Pancreas (tissue), 10 donors: ENCODE measurements at regions not wholly inside any gene's neighbourhood (a gene's known extent, or its start where the extent isn't known, plus 50 kb on each side); places are given as distances from the start of the nearest gene placed in this dataset.

ENCODE experiments used
- ATAC-seq, 4 donors: fragments of 200-7000 bp; cut with Tn5 transposase; one replicate each; pipeline versions ENCODE4 v1.8.0 to v1.9.1; 2020; ENCODE audit warnings: mild to moderate bottlenecking in 4 of 4, moderate library complexity in 4 of 4
- DNase-seq, 6 donors: peaks; one replicate each; pipeline ENCODE4 v3.0.0-alpha.2; 2020
- FAIRE-seq: peaks from 2 replicates; lab custom pipeline; 2012; peaks lifted over from hg19 to GRCh38; lab: Jason Lieb, UNC
- H3K27ac ChIP-seq, 4 donors: fragments of 200-600 bp; sonication (generic); 1 replicate in 3 of 4; 2 replicates in 1 of 4; pipeline versions ENCODE4 v1.5.0 to v1.8.0; 2020
- H3K27me3 ChIP-seq, 4 donors: fragments of 200-600 bp; one replicate each; pipeline ENCODE4 v1.8.0; 2021
- H3K36me3 ChIP-seq, 3 donors: fragments of 200-600 bp; sonication (generic) in 1 of 3; one replicate each; pipeline versions ENCODE4 v1.5.0 to v1.8.0; 2020 to 2021
- H3K4me1 ChIP-seq, 3 donors: fragments of 200-600 bp; one replicate each; pipeline ENCODE4 v1.8.0; 2021
- H3K4me3 ChIP-seq, 4 donors: fragments of 200-600 bp; sonication (generic) in 2 of 4; one replicate each; pipeline versions ENCODE4 v1.5.0 to v1.8.0; 2020 to 2021
- H3K9me3 ChIP-seq, 4 donors: fragments of 200-600 bp; one replicate each; pipeline ENCODE4 v1.8.0; 2021
- WGBS, 2 donors: extraction: QIAGEN DNeasy Blood & Tissue Kit; methylation state at CpG; one replicate each; pipeline ENCODE4 v1.1.7; 2013; 5-methylcytosine and 5-hydroxymethylcytosine counted together
- intact Hi-C, 3 donors: fragments of 100-400 bp; cut with DNase I; formaldehyde crosslinking; loops; one replicate each; pipeline versions ENCODE4 v1.11.1 to v1.14.2; 2022
- TF ChIP-seq, protein P1 (sequence below), 4 donors: fragments of 200-600 bp; sonication (generic) in 3 of 4; IDR thresholded peaks; one replicate each; pipeline versions ENCODE4 v1.5.0 to v1.8.0; 2021; ENCODE audit warnings: antibody characterized with exemption in 4 of 4
- donor health status: healthy with polysubstance abuse.
- donor health status: DM: no; HTN: no; CAD: no; lungs with moderate emphysema.
- donor health status: DM: no; HTN: no; CAD: no.
- donor health status: control.
- donor health status: control.
- donor health status: Bipolar disorder and iron deficiency.
- donor health status: DM: yes; HTN: yes; CAD: no.
- donor health status: DM: no; HTN: no; CAD: no.
- donor health status: DM: no; HTN: no; CAD: no.
- donor health status: DM: yes; HTN: yes; CAD: no.

DNA sequence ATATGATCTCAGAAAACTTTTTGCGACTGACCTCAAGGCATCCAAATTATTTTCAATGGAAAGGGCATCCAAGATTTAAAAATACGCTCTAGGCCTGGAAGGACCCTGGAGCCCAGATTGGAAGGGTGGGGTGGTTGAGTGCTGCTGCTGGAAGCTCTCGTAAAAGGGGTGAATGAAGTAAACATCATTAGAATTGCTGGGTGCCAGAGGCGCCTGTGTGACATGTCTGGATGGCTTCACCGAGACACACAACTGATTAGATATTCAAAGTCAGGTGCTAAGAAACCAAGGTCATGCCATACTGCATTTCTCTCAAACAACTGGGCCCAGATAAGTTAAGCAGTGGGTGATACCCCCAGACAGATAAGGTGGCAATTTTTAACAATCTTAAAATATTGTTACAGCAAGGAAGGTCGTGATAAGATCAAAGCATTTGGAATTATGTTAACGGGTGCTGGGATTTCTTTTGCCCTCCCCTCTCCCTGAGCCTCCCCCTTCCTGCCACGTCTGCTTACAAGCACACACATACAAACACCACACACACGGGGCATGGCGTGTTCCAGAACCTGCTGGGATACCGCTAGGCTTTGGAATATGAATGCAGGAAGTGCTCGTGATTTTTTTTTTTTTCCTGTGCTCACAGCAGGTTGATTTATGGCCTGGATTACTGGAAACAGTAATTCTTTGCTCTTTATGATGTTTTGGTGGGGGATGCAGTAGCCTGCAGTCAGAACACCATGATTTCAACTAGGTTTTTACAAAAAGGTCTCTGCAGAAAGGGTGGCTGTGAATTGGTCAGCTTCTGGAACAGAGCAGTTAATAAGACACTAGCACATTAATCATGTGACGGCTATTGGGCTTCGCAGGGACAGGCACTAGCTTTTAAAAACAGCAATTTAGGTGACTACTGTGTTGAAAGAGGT, 551.2 kb downstream of the QKI start:
- Histone ChIP-seq H3K4me3 (no peak overlapping the region), H3K27ac (peak overlapping the region in 3 of 4 donors; percentile 22 to 75 (median 34)), H3K27me3 (no peaks in the 10 kb centered on the region), H3K9me3 (no peaks in the 10 kb centered on the region), H3K36me3 (no peaks in the 10 kb centered on the region), H3K4me1 (no peaks in the 10 kb centered on the region)
- ATAC-seq (peak; percentile 58 to 86 (median 84)), FAIRE-seq (no peak), DNase-seq (peak in 2 of 6 donors; percentile 36 to 37)
- TF ChIP-seq, protein P1, sequence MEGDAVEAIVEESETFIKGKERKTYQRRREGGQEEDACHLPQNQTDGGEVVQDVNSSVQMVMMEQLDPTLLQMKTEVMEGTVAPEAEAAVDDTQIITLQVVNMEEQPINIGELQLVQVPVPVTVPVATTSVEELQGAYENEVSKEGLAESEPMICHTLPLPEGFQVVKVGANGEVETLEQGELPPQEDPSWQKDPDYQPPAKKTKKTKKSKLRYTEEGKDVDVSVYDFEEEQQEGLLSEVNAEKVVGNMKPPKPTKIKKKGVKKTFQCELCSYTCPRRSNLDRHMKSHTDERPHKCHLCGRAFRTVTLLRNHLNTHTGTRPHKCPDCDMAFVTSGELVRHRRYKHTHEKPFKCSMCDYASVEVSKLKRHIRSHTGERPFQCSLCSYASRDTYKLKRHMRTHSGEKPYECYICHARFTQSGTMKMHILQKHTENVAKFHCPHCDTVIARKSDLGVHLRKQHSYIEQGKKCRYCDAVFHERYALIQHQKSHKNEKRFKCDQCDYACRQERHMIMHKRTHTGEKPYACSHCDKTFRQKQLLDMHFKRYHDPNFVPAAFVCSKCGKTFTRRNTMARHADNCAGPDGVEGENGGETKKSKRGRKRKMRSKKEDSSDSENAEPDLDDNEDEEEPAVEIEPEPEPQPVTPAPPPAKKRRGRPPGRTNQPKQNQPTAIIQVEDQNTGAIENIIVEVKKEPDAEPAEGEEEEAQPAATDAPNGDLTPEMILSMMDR (IDR thresholded peaks at IDR 0.05), result no peak
- WGBS, 2 donors, result 45 to 46% methylated on average over 14 of the region's 14 CpGs
- intact Hi-C loops, result no loop called here

DNA sequence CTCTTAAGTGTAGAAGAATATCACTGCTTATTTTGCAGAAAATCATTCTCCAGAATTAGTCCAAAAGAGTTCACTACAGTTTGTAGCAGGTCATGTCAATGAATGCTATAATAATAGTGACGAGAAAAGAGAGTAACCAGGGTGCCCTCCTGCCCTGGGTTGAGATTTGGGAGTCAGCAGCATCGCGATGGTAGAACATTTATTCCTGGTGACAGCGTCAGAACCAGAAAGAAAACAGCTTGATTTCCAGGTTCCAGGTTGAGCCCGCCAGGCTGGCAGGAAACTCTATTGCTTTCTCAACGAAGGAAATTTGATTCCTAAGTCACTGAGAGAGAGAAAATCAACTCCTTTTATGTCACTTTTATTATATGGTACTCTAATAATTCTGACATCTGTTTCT, 550.3 kb downstream of the QKI start:
- WGBS, 2 donors, result 74 to 75% methylated on average over 6 of the region's 6 CpGs
- no peaks in the 10 kb centered on the region for H3K9me3 ChIP-seq
- FAIRE-seq, result no peak
- no peak overlapping the region for H3K27ac ChIP-seq
- no peak overlapping the region for H3K4me3 ChIP-seq
- H3K27me3 ChIP-seq, result no peaks in the 10 kb centered on the region
- no peaks in the 10 kb centered on the region for H3K36me3 ChIP-seq
- no peak for ATAC-seq
- intact Hi-C loops, result loop anchor here in 1 of 3 donors (5.0 kb wide), 1 partner anchor 733 kb away; no protein-coding TSS in a partner anchor
- TF ChIP-seq, protein P1 (IDR thresholded peaks at IDR 0.05), result no peak
- DNase-seq, result no peak
- H3K4me1 ChIP-seq, result no peaks in the 10 kb centered on the region

DNA sequence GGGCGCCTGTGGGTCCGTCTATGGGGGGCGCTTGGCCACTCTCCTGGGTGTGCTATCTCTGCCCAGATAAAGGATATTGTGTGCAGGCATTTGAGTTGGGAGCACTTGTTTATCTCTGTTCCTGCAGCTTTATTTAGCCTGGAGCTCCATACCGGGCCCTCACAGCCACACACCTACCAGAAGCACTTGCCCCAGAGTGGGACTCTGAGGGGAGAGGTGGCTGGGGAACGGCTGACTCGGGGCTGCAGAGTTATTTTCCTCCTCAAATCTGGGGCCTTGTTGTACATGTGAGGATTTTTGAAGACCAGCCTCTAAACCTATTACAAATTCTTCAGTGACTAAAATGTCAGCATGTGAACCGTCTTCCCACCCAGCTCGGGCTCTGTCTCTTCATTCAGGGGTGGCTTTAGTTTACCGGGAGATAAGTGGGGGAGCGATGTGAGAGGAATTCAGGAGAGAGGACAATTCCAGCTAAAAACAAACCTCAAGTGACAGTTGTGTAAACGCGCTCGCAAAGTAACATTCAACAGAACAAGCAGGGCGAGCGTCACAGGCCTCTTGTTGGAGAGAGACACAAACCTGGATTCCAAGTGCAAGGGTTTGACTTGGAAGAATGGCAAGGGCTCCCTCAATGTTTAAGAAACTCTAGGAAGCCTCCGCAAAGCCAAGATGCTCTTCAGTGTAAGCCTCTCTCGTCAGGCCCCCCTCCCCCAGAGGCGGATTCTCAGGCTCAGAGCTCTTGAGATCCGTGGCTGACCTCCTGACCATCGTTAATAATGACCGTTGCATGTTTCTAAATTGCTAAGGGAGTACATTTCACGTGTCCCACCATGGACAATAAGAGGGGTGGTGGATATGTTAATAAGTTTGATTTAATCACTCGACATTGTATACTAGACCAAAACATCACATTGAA, 548.9 kb downstream of the QKI start:
- H3K4me1 ChIP-seq, result no peaks in the 10 kb centered on the region
- TF ChIP-seq, protein P1 (IDR thresholded peaks at IDR 0.05), result no peak
- ATAC-seq, result no peak
- no peaks in the 10 kb centered on the region for H3K9me3 ChIP-seq
- H3K27me3 ChIP-seq, result no peaks in the 10 kb centered on the region
- no peaks in the 10 kb centered on the region for H3K36me3 ChIP-seq
- no peak overlapping the region for H3K27ac ChIP-seq
- no peak for DNase-seq
- WGBS, 2 donors, result 76 to 79% methylated on average over 23 of the region's 23 CpGs
- H3K4me3 ChIP-seq, result no peak overlapping the region
- intact Hi-C loops, result loop anchor here in 1 of 3 donors (5.0 kb wide), 1 partner anchor 734 kb away; no protein-coding TSS in a partner anchor
- no peak for FAIRE-seq

DNA sequence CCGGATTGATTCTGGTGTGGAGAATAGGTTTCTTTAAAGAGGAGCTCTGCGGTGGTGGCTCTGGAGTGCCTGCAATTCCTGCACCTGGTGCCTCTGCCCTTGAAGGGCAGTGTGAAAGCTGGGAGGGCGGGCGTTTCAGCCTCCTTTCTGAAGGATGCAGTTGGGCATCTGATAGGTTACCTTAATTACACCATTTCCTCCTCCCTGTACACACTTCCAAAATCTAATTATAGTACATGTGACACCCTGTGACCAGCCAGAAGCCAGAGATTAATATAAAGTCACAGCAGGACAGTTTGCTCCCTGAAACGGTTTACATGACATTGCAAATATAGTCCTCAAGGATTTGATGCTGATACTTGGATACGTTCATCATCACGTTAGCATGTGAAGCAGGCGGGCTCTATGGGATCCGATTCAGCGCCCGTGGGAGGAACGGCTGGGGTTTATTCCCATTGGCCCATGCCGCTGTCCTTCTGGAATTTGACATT, 548.2 kb downstream of the QKI start:
- Histone ChIP-seq H3K4me1 (no peaks in the 10 kb centered on the region), H3K27me3 (no peaks in the 10 kb centered on the region), H3K27ac (no peak overlapping the region), H3K9me3 (no peaks in the 10 kb centered on the region), H3K36me3 (no peaks in the 10 kb centered on the region), H3K4me3 (no peak overlapping the region)
- no peak for ATAC-seq
- TF ChIP-seq, protein P1 (IDR thresholded peaks at IDR 0.05), result no peak
- intact Hi-C loops, result loop anchor here in 1 of 3 donors (5.0 kb wide), 1 partner anchor 735 kb away; no protein-coding TSS in a partner anchor
- DNase-seq, result no peak
- WGBS, 2 donors, result 78 to 88% methylated on average over 13 of the region's 13 CpGs
- FAIRE-seq, result no peak
